Adrenal gland (tissue), 9 donors: ENCODE measurements at regions not wholly inside any gene's neighbourhood (a gene's known extent, or its start where the extent isn't known, plus 50 kb on each side); places are given as distances from the start of the nearest gene placed in this dataset.

ENCODE experiments used
- DNase-seq, 7 donors: peaks; one replicate each; pipeline ENCODE4 v3.0.0-alpha.2; 2019 to 2020
- H3K27ac ChIP-seq, 5 donors: fragments of 200-600 bp; sonication (generic) in 4 of 5; 1 replicate in 3 of 5; 2 replicates in 2 of 5; pipeline versions ENCODE4 v1.5.1 to v1.8.0; 2016 to 2020; ENCODE audit warnings: mild to moderate bottlenecking in 1 of 5
- H3K27me3 ChIP-seq: fragments of 200-600 bp; 2 replicates; pipeline ENCODE4 v1.8.0; 2021
- H3K36me3 ChIP-seq, 2 donors: fragments of 200-600 bp; replicated peaks in 1 of 2; 1 replicate in 1 of 2; 2 replicates in 1 of 2; pipeline versions ENCODE4 v1.5.1 to v1.8.0; 2018 to 2022
- H3K4me1 ChIP-seq, 2 donors: fragments of 200-600 bp; replicated peaks in 1 of 2; 1 replicate in 1 of 2; 2 replicates in 1 of 2; pipeline versions ENCODE4 v1.5.1 to v1.8.0; 2018 to 2021
- H3K4me3 ChIP-seq, 4 donors: fragments of 200-600 bp; sonication (generic) in 3 of 4; one replicate each; pipeline ENCODE4 v1.5.1; 2016 to 2018
- H3K9me3 ChIP-seq, 3 donors: fragments of 200-600 bp; sonication (generic) in 1 of 3; replicated peaks in 1 of 3; 1 replicate in 2 of 3; 2 replicates in 1 of 3; pipeline versions ENCODE4 v1.5.1 to v1.8.0; 2016 to 2021
- CTCF ChIP-seq, 6 experiments: fragments of 450-650 bp in 4 of 6; fragments of 200-600 bp in 2 of 6; sonication (generic) in 1 of 6; IDR thresholded peaks; 1 replicate in 5 of 6; 2 replicates in 1 of 6; pipeline versions ENCODE4 v1.5.1 to v1.8.0; 2016 to 2021; ENCODE audit warnings: antibody characterized with exemption in 6 of 6, mild to moderate bottlenecking in 2 of 6, moderate library complexity in 1 of 6
- POLR2A ChIP-seq, 2 donors: fragments of 450-650 bp; IDR thresholded peaks; one replicate each; pipeline ENCODE4 v1.6.1; 2017; ENCODE audit warnings: antibody characterized with exemption in 2 of 2, mild to moderate bottlenecking in 2 of 2, moderate library complexity in 1 of 2
- whole genome bisulfite sequencing, 4 donors: extraction: QIAGEN DNeasy Blood & Tissue Kit in 2 of 4; methylation state at CpG; one replicate each; pipeline versions ENCODE4 v1.1.5 to v1.1.7; 2013 to 2017; 5-methylcytosine and 5-hydroxymethylcytosine counted together
- intact Hi-C, 2 donors: fragments of 100-400 bp; cut with DNase I; formaldehyde crosslinking; loops; one replicate each; pipeline versions ENCODE4 v1.14.1 to v1.15.0; 2022 to 2023
- donor health status: healthy with polysubstance abuse.
- donor health status: Bipolar disorder and iron deficiency.
- donor health status: DM: yes; HTN: yes; CAD: no.
- donor health status: DM: no; HTN: no; CAD: no.
- donor health status: DM: no; HTN: no; CAD: no.

GRCh38 chr3:102092617-102093466, 243.5 kb downstream of the NFKBIZ start:
- Histone ChIP-seq H3K27ac (no peak overlapping the region), H3K9me3 (no peaks in the 10 kb centered on the region), H3K36me3 (no peaks in the 10 kb centered on the region), H3K4me1 (no peaks in the 10 kb centered on the region), H3K27me3 (no peaks in the 10 kb centered on the region), H3K4me3 (no peak overlapping the region)
- WGBS, 4 donors = 67 to 78% (median 73%) methylated on average over 5 of the region's 5 CpGs
- intact Hi-C loops = no loop called here
- TF ChIP-seq POLR2A (IDR thresholded peaks at IDR 0.05) = no peak
- no peak for TF ChIP-seq CTCF (IDR thresholded peaks at IDR 0.05)
- no peak for DNase-seq

- no peaks in the 10 kb centered on the region for H3K36me3 ChIP-seq
- no peak overlapping the region for H3K27ac ChIP-seq
- no peaks in the 10 kb centered on the region for H3K27me3 ChIP-seq
- no peaks in the 10 kb centered on the region for H3K9me3 ChIP-seq
- DNase-seq = no peak
- H3K4me3 ChIP-seq = no peak overlapping the region
- TF ChIP-seq CTCF (IDR thresholded peaks at IDR 0.05) (no peak), POLR2A (IDR thresholded peaks at IDR 0.05) (no peak)
- H3K4me1 ChIP-seq = no peaks in the 10 kb centered on the region
- intact Hi-C loops = no loop called here
Measured at GRCh38 chr3:102094506-102094905, 245.2 kb downstream of the NFKBIZ start.

GRCh38 chr3:102095383-102095782, 246.1 kb downstream of the NFKBIZ start:
- H3K9me3 ChIP-seq = no peaks in the 10 kb centered on the region
- H3K4me1 ChIP-seq = no peaks in the 10 kb centered on the region
- intact Hi-C loops = no loop called here
- no peak overlapping the region for H3K4me3 ChIP-seq
- H3K27ac ChIP-seq = no peak overlapping the region
- no peaks in the 10 kb centered on the region for H3K36me3 ChIP-seq
- DNase-seq = no peak
- 91 to 94% methylated on average over 1 of the region's 1 CpG; no CpG with 5 or more reads in 2 of the 4 donors for WGBS, 4 donors
- TF ChIP-seq CTCF (IDR thresholded peaks at IDR 0.05) (no peak), POLR2A (IDR thresholded peaks at IDR 0.05) (no peak)
- H3K27me3 ChIP-seq = no peaks in the 10 kb centered on the region

GRCh38 chr3:102096066-102096465, 246.8 kb downstream of the NFKBIZ start:
- Histone ChIP-seq H3K27ac (no peak overlapping the region), H3K4me3 (no peak overlapping the region), H3K27me3 (no peaks in the 10 kb centered on the region), H3K9me3 (no peaks in the 10 kb centered on the region), H3K4me1 (no peaks in the 10 kb centered on the region), H3K36me3 (no peaks in the 10 kb centered on the region)
- TF ChIP-seq POLR2A (IDR thresholded peaks at IDR 0.05) = no peak
- no peak for TF ChIP-seq CTCF (IDR thresholded peaks at IDR 0.05)
- DNase-seq = no peak
- 58 to 73% (median 63%) methylated on average over 2 of the region's 2 CpGs for WGBS, 4 donors
- intact Hi-C loops = no loop called here
